ENCODE measurements at regions not wholly inside any gene's neighbourhood (a gene's known extent, or its start where the extent isn't known, plus 50 kb on each side); places are given as distances from the start of the nearest gene placed in this dataset.

DNA sequence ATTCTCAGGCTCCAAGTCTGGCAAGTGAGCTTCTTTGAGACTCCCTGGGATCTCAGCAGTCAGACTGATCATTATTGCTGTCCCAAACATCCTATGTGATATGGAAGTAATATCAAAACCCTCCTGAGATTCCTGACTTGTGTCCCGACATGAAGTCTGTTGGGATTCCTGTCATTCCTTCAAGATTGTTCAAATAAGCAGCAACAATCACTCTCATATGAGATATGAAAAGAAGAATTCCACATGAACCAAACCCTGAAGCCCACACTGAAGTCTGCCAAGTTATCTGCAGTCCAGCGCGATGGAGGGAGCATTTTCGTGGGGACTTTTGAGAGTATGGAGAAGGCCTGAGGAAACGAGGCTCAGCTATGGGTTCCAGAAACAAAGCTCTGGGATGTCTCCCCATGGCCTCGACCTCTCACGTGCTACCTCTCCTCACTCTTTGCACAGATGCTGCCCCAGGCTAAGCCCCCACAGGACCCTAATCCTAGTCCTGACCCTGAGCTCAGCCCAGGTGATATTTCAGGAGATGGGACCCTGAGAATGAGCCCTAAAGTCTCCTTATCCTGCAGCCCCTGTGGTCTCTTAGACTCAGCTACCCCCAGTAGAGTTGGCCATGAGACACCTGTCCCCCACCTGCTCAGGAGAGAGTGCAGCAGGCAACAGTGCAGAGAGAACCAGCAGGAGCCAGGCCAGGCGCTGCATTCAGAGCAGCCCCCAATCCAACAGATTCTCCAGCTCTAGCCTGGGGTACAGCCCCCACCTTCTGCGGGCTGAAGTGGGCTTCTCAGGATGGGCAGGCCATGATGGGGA is 100.2 kb downstream of the GGTLC2 start:
- Histone ChIP-seq H3K36me3 (ENCODE audit: control insufficient read depth, insufficient read depth, low read length) (no peaks in the 10 kb centered on the region), H3K4me3 (ENCODE audit: low read depth, low read length) (no peak overlapping the region), H3K4me1 (no peaks in the 10 kb centered on the region), H3K9me3 (no peaks in the 10 kb centered on the region), H3K27me3 (replicated peaks; ENCODE audit: control insufficient read depth, insufficient read depth, low read length) (no peaks in the 10 kb centered on the region; the same call in none of the 2 replicates)
- POLR2A ChIA-PET: no interaction called here
- H3K9me3 Mint-ChIP-seq (ENCODE audit: unreplicated experiment): no peaks in the 10 kb centered on the region
- H3K36me3 Mint-ChIP-seq (ENCODE audit: insufficient read depth, unreplicated experiment): no peaks in the 10 kb centered on the region
- TF ChIP-seq, protein P1, sequence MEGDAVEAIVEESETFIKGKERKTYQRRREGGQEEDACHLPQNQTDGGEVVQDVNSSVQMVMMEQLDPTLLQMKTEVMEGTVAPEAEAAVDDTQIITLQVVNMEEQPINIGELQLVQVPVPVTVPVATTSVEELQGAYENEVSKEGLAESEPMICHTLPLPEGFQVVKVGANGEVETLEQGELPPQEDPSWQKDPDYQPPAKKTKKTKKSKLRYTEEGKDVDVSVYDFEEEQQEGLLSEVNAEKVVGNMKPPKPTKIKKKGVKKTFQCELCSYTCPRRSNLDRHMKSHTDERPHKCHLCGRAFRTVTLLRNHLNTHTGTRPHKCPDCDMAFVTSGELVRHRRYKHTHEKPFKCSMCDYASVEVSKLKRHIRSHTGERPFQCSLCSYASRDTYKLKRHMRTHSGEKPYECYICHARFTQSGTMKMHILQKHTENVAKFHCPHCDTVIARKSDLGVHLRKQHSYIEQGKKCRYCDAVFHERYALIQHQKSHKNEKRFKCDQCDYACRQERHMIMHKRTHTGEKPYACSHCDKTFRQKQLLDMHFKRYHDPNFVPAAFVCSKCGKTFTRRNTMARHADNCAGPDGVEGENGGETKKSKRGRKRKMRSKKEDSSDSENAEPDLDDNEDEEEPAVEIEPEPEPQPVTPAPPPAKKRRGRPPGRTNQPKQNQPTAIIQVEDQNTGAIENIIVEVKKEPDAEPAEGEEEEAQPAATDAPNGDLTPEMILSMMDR (IDR thresholded peaks at IDR 0.05; ENCODE audit: insufficient read depth in 1 of 2, low read depth in 1 of 2, low read length in 1 of 2, severe bottlenecking in 1 of 2, unreplicated experiment in 1 of 2): no peak
- H3K4me3 Mint-ChIP-seq (ENCODE audit: unreplicated experiment): no peak overlapping the region
- DNase-seq: no peak
- no peaks in the 10 kb centered on the region for H3K4me1 Mint-ChIP-seq (ENCODE audit: low read depth, unreplicated experiment)
- CTCF ChIA-PET: interaction anchor here (0.8 to 2.5 kb wide), 6 partner anchors 24 to 140 kb away, joined by 3 to 21 read pairs (median 8); no protein-coding TSS in a partner anchor
- intact Hi-C loops (cut with micrococcal nuclease; ENCODE audit: unreplicated experiment): no loop called here
- H3K27ac Mint-ChIP-seq (ENCODE audit: unreplicated experiment): no peak overlapping the region
- no TSS peak for BruUV-seq (replicated peaks)
- H3K27me3 Mint-ChIP-seq (ENCODE audit: insufficient read depth, unreplicated experiment): peaks cover 19% of the 10 kb centered on the region

DNA sequence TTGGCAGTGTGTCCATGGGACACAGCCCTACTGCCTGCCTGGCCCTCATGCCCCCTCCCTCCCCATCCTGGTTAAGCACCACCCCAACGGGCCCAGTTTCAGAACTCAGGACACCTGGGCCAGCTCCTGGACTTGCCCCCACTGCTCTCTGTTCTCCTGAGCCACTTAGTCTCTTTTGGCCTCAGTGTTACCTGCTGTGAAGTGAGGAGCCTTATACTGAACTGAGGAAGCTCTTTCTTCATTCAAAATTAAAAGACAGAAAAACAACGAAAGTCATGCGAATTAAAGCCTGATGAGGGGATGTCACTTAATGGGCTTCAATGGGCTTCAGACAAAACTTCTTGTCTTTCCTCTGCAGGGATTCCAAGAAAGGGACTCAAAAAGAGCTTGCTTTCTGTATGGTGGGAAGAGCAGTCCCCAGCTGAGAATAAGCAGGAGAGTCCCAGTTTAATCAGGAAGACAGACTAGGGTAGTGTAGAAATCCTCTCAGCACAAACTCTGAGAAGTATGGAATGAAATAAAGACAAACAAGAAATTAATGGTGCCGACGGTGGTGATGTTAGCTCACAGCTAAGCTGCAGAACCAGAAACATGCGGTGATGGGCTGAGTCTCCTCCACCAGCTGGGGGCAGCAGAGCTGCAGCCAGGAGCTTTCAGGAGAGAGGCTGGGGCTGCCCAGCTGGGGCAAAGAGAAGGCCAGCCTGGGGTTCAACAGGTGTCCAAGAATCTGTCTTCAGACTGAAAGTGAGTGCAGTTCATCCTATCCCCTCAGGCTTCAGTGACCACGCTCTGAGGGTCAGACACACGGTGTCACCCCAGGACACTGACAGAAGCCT is 101.0 kb downstream of the GGTLC2 start:
- intact Hi-C loops (cut with micrococcal nuclease; ENCODE audit: unreplicated experiment): no loop called here
- H3K36me3 Mint-ChIP-seq (ENCODE audit: insufficient read depth, unreplicated experiment): no peaks in the 10 kb centered on the region
- no peaks in the 10 kb centered on the region for H3K9me3 Mint-ChIP-seq (ENCODE audit: unreplicated experiment)
- POLR2A ChIA-PET: no interaction called here
- no TSS peak for BruUV-seq (replicated peaks)
- peak in 1 of 2 experiments; percentile 59 for DNase-seq
- no peak overlapping the region for H3K4me3 Mint-ChIP-seq (ENCODE audit: unreplicated experiment)
- H3K27ac Mint-ChIP-seq (ENCODE audit: unreplicated experiment): no peak overlapping the region
- H3K4me1 ChIP-seq: no peaks in the 10 kb centered on the region
- CTCF ChIA-PET: interaction anchor here (0.5 to 2.5 kb wide), 12 partner anchors 8 to 280 kb away, joined by 3 to 21 read pairs (median 6); no protein-coding TSS in a partner anchor
- H3K4me3 ChIP-seq (ENCODE audit: low read depth, low read length): no peak overlapping the region
- no peaks in the 10 kb centered on the region; the same call in none of the 2 replicates for H3K27me3 ChIP-seq (replicated peaks; ENCODE audit: control insufficient read depth, insufficient read depth, low read length)
- no peaks in the 10 kb centered on the region for H3K36me3 ChIP-seq (ENCODE audit: control insufficient read depth, insufficient read depth, low read length)
- no peaks in the 10 kb centered on the region for H3K4me1 Mint-ChIP-seq (ENCODE audit: low read depth, unreplicated experiment)
- peaks cover 11% of the 10 kb centered on the region for H3K27me3 Mint-ChIP-seq (ENCODE audit: insufficient read depth, unreplicated experiment)
- no peaks in the 10 kb centered on the region for H3K9me3 ChIP-seq
- TF ChIP-seq, protein P1 (IDR thresholded peaks at IDR 0.05; ENCODE audit: insufficient read depth in 1 of 2, low read depth in 1 of 2, low read length in 1 of 2, severe bottlenecking in 1 of 2, unreplicated experiment in 1 of 2): peak; percentile 55 to 89

Data from Caco-2 (cell line).